ENCODE measurements at regions not wholly inside any gene's neighbourhood (a gene's known extent, or its start where the extent isn't known, plus 50 kb on each side); places are given as distances from the start of the nearest gene placed in this dataset.
A peak's percentile ranks its signal among the peaks of the same experiment; 100 is the strongest.

DNA sequence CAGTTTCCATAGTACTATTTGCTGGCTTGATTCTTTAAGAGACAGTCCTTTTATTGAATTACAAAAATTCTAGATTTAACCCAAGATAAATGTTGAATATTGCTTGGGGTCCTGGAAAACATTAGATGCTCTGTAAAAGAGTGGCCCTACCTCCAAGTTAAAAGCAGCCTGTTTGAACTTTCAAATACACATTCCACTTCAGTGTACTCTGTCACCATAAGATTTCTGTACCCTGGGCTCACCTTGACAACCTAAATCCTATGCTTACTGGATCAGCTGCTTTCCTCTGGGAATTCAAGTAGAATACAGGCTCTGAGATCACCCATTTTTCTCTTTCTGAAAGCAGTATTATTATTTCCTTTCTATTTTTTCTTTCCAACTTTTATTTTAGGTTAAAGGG, 107.7 kb upstream of the DCN start:
- Histone ChIP-seq H3K27me3 (ENCODE audit: control insufficient read depth, insufficient read depth) (no peaks in the 10 kb centered on the region), H3K4me3 (ENCODE audit: low read length) (no peak overlapping the region), H3K27ac (ENCODE audit: low read length) (no peak overlapping the region), H3K4me1 (ENCODE audit: control insufficient read depth, insufficient read depth, low read length) (no peaks in the 10 kb centered on the region), H3K9me3 (ENCODE audit: control insufficient read depth, low read length) (no peaks in the 10 kb centered on the region)
- no peak for DNase-seq
- intact Hi-C loops (cut with DNase I): no loop called here
- no peak for ATAC-seq

DNA sequence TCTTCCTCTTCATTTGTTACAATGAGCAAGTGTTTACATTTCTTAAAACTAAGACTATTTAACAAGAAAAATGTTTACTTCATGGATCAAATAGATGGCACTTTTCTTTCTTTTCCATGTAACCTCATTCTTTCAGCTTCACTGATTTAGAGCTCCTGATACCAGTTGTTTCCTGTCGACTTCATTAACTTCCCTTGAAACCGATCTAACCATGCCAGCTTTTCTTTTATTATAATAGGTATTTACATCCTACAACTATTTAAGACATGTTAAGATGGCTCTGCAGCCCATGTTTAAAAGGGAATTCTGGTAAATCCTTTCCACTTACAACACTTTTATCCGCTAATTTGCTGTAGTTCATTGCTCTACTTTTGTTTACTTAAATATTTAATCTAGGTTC, 107.3 kb upstream of the DCN start:
- H3K27ac ChIP-seq (ENCODE audit: low read length): no peak overlapping the region
- DNase-seq (no peak), ATAC-seq (no peak)
- no peaks in the 10 kb centered on the region for H3K9me3 ChIP-seq (ENCODE audit: control insufficient read depth, low read length)
- H3K4me3 ChIP-seq (ENCODE audit: low read length): no peak overlapping the region
- 60% methylated on average over 3 of the region's 3 CpGs for WGBS
- intact Hi-C loops (cut with DNase I): no loop called here
- H3K4me1 ChIP-seq (ENCODE audit: control insufficient read depth, insufficient read depth, low read length): no peaks in the 10 kb centered on the region
- H3K27me3 ChIP-seq (ENCODE audit: control insufficient read depth, insufficient read depth): no peaks in the 10 kb centered on the region

- DNase-seq: no peak
- H3K9me3 ChIP-seq (ENCODE audit: control insufficient read depth, low read length): no peaks in the 10 kb centered on the region
- intact Hi-C loops (cut with DNase I): no loop called here
Measured at GRCh38 chr12:91289072-91289471, 106.5 kb upstream of the DCN start.

DNA sequence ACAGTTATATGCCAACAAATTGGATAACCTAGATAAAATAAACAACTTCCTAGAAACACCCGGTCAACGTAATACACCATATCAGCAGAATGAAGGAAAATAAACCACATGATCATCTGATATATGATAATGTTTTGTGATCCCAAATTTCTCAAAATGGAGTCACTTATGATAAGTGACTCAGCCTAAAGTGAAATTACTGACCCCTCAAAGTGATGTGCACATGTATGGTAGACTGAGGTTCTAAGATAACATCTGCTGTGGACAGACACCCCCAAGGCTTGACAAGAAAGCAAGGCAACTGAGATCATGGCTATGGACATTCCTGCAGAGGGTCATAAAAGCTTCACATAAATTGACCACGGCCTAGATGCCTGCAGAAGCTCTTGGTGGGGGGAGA, 105.1 kb upstream of the DCN start:
- DNase-seq: no peak
- WGBS: 46% methylated on average over 3 of the region's 3 CpGs
- Histone ChIP-seq H3K4me1 (ENCODE audit: control insufficient read depth, insufficient read depth, low read length) (no peaks in the 10 kb centered on the region), H3K27me3 (ENCODE audit: control insufficient read depth, insufficient read depth) (no peaks in the 10 kb centered on the region), H3K4me3 (ENCODE audit: low read length) (no peak overlapping the region), H3K27ac (ENCODE audit: low read length) (no peak overlapping the region), H3K9me3 (ENCODE audit: control insufficient read depth, low read length) (no peaks in the 10 kb centered on the region)
- intact Hi-C loops (cut with DNase I): no loop called here
- ATAC-seq: no peak

More at GRCh38 chr12:91289072-91289471, 106.5 kb upstream of the DCN start:
- ATAC-seq: no peak
- Histone ChIP-seq H3K4me3 (ENCODE audit: low read length) (no peak overlapping the region), H3K4me1 (ENCODE audit: control insufficient read depth, insufficient read depth, low read length) (no peaks in the 10 kb centered on the region), H3K27ac (ENCODE audit: low read length) (no peak overlapping the region), H3K27me3 (ENCODE audit: control insufficient read depth, insufficient read depth) (no peaks in the 10 kb centered on the region)
- 48% methylated on average over 1 of the region's 1 CpG for WGBS

DNA sequence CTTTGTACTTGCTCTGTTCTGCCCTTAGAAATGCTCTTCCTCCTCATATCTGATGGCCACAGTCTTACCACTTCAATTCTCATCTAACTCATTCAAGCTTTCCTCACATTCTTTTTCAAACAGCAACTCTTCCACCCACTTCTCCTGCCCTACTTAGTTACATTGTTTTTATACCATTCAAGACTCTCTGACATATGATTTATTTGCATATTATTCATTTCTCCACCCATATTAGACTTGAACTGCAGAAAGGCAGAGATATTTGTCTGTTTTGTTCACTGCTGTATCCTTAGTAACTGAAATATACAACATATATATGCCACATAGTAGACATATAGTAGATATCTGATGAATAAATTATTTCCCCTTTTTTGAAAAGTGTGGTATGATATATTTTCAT, 95.5 kb upstream of the DCN start:
- intact Hi-C loops (cut with DNase I): no loop called here
- peaks cover 1% of the 10 kb centered on the region for H3K4me1 ChIP-seq (ENCODE audit: control insufficient read depth, insufficient read depth, low read length)
- no peaks in the 10 kb centered on the region for H3K9me3 ChIP-seq (ENCODE audit: control insufficient read depth, low read length)
- no peak overlapping the region for H3K27ac ChIP-seq (ENCODE audit: low read length)
- H3K4me3 ChIP-seq (ENCODE audit: low read length): no peak overlapping the region
- ATAC-seq (no peak), DNase-seq (no peak)
- H3K27me3 ChIP-seq (ENCODE audit: control insufficient read depth, insufficient read depth): no peaks in the 10 kb centered on the region

- intact Hi-C loops (cut with DNase I): no loop called here
- 37% methylated on average over 2 of the region's 2 CpGs for WGBS
- H3K27ac ChIP-seq (ENCODE audit: low read length): no peak overlapping the region
Measured at GRCh38 chr12:91276509-91276908, 93.9 kb upstream of the DCN start.

DNA sequence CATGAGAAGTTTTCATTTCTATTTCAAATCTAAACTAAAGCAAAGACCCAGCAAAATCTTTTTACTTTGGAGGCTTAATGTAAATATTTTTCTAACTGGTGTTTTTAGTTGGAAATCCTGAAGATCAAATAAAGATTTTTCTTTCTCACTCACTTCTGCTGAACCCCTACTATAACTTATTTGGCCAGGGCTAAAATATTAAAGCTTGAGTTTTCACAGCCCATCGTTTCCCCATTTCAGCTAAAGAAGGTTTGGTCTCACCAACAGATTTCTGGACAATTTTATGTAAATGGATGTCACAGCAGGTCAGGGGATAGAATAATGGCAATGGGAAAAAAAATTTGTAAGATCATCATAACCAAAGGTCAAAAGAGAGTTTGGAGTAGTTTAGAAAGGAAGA, 92.7 kb upstream of the DCN start:
- DNase-seq: no peak
- Histone ChIP-seq H3K9me3 (ENCODE audit: control insufficient read depth, low read length) (no peaks in the 10 kb centered on the region), H3K4me3 (ENCODE audit: low read length) (no peak overlapping the region), H3K27me3 (ENCODE audit: control insufficient read depth, insufficient read depth) (no peaks in the 10 kb centered on the region), H3K27ac (ENCODE audit: low read length) (no peak overlapping the region), H3K4me1 (ENCODE audit: control insufficient read depth, insufficient read depth, low read length) (peaks cover 1% of the 10 kb centered on the region)
- intact Hi-C loops (cut with DNase I): no loop called here
- 39% methylated on average over 1 of the region's 1 CpG for WGBS
- no peak for ATAC-seq

More at GRCh38 chr12:91276509-91276908, 93.9 kb upstream of the DCN start:
- H3K4me1 ChIP-seq (ENCODE audit: control insufficient read depth, insufficient read depth, low read length): peaks cover 1% of the 10 kb centered on the region
- no peaks in the 10 kb centered on the region for H3K9me3 ChIP-seq (ENCODE audit: control insufficient read depth, low read length)
- DNase-seq (no peak), ATAC-seq (no peak)
- H3K4me3 ChIP-seq (ENCODE audit: low read length): no peak overlapping the region
- H3K27me3 ChIP-seq (ENCODE audit: control insufficient read depth, insufficient read depth): no peaks in the 10 kb centered on the region

DNA sequence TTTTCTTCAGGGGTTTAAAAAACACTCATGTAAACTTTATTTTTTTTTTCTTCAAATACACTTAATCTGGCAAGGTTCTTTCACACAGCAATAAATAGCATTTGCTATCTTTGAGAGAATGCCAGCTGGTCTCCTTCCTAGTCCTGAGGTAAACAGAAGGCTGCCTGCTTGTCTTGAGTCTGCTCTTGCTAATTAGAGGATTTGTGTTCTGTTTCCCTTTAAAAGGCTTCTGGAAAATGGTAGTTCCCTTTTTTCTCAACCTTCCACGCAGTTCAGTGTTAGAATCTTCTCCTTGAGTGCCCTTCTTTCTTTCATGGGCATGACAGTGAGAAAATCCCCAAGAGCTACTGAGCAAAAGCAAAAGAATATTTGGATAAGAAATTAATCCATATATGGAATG, 92.3 kb upstream of the DCN start:
- WGBS: 2% methylated on average over 1 of the region's 1 CpG

GRCh38 chr12:91273560-91273959, 90.9 kb upstream of the DCN start:
- no peaks in the 10 kb centered on the region for H3K9me3 ChIP-seq (ENCODE audit: control insufficient read depth, low read length)
- ATAC-seq (peak; percentile 66 to 73), DNase-seq (no peak)
- peaks cover 1% of the 10 kb centered on the region for H3K4me1 ChIP-seq (ENCODE audit: control insufficient read depth, insufficient read depth, low read length)
- no peaks in the 10 kb centered on the region for H3K27me3 ChIP-seq (ENCODE audit: control insufficient read depth, insufficient read depth)
- H3K4me3 ChIP-seq (ENCODE audit: low read length): no peak overlapping the region
- peak overlapping the region; percentile 52 for H3K27ac ChIP-seq (ENCODE audit: low read length)
- 56% methylated on average over 5 of the region's 5 CpGs for WGBS
- intact Hi-C loops (cut with DNase I): no loop called here

More for the DNA sequence above, 92.3 kb upstream of the DCN start:
- Histone ChIP-seq H3K9me3 (ENCODE audit: control insufficient read depth, low read length) (no peaks in the 10 kb centered on the region), H3K4me1 (ENCODE audit: control insufficient read depth, insufficient read depth, low read length) (peaks cover 1% of the 10 kb centered on the region), H3K27me3 (ENCODE audit: control insufficient read depth, insufficient read depth) (no peaks in the 10 kb centered on the region), H3K27ac (ENCODE audit: low read length) (peak overlapping the region; percentile 10), H3K4me3 (ENCODE audit: low read length) (no peak overlapping the region)
- ATAC-seq (peak; percentile 65 to 74), DNase-seq (no peak)
- intact Hi-C loops (cut with DNase I): no loop called here

DNA sequence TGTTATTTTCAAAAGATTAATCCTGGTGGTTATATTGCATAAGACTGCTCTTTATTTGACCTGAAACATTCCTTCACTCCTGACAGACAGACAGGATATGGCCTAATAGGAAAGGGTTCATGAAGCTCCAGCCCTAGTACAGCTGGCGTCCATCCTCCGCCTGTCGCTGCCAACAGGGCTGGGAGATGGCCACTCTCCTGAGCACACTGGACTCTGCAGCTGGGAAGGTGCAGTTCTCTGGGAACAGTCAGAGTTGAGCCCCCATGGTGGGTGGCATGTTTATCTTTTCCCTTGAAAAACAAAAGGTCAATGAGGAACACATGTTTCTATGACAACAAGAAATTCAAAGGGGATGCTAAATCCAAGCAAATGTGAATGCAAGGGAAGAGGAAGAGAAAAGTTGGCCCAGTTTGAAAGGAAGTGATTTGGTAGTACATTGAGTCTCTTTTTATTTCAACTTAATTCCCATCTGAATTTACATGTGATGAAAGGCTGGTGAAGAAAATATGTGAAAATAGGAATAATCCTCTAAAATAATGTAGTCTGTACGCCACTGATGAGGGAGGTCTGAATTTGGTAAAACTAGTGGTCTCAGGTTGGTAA, 89.9 kb upstream of the DCN start:
- 66% methylated on average over 4 of the region's 4 CpGs for WGBS
- DNase-seq (peak; percentile 68 to 91 (median 75)), ATAC-seq (peak; percentile 79 to 87)
- Histone ChIP-seq H3K4me1 (ENCODE audit: control insufficient read depth, insufficient read depth, low read length) (peaks cover 1% of the 10 kb centered on the region), H3K9me3 (ENCODE audit: control insufficient read depth, low read length) (no peaks in the 10 kb centered on the region), H3K27ac (ENCODE audit: low read length) (no peak overlapping the region), H3K4me3 (ENCODE audit: low read length) (no peak overlapping the region), H3K27me3 (ENCODE audit: control insufficient read depth, insufficient read depth) (no peaks in the 10 kb centered on the region)
- intact Hi-C loops (cut with DNase I): no loop called here

GRCh38 chr12:91271185-91271584, 88.6 kb upstream of the DCN start:
- ATAC-seq (peak in 1 of 2 donors; percentile 53), DNase-seq (no peak)
- WGBS: 70% methylated on average over 4 of the region's 4 CpGs
- H3K4me3 ChIP-seq (ENCODE audit: low read length): no peak overlapping the region
- peaks cover 1% of the 10 kb centered on the region for H3K4me1 ChIP-seq (ENCODE audit: control insufficient read depth, insufficient read depth, low read length)
- intact Hi-C loops (cut with DNase I): no loop called here
- H3K9me3 ChIP-seq (ENCODE audit: control insufficient read depth, low read length): no peaks in the 10 kb centered on the region
- H3K27ac ChIP-seq (ENCODE audit: low read length): no peak overlapping the region
- no peaks in the 10 kb centered on the region for H3K27me3 ChIP-seq (ENCODE audit: control insufficient read depth, insufficient read depth)

DNA sequence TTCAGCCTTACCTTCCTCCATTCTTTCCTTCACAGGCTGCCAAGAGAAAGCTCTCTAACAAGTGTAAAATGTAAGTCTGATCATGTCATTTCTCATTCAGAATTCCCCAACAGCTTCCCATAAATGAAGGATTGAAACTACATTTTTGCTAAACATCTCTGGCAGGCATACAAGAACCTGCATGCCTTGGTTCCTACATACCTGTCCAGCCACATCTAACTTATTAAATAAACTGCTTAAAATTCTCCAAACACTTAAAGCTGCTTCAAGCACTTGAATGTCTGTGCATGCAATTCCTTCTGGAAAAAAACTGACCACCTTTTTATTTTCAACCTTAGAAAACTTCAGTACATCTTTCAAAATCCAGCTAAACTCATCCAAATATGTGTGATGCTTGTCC, 84.4 kb upstream of the DCN start:
- H3K27ac ChIP-seq (ENCODE audit: low read length): no peak overlapping the region
- H3K4me1 ChIP-seq (ENCODE audit: control insufficient read depth, insufficient read depth, low read length): no peaks in the 10 kb centered on the region
- H3K27me3 ChIP-seq (ENCODE audit: control insufficient read depth, insufficient read depth): no peaks in the 10 kb centered on the region
- H3K9me3 ChIP-seq (ENCODE audit: control insufficient read depth, low read length): no peaks in the 10 kb centered on the region
- DNase-seq (no peak), ATAC-seq (no peak)
- H3K4me3 ChIP-seq (ENCODE audit: low read length): no peak overlapping the region
- intact Hi-C loops (cut with DNase I): no loop called here
